HG03469 (cell line): ENCODE measurements at regions not wholly inside any gene's neighbourhood (a gene's known extent, or its start where the extent isn't known, plus 50 kb on each side); places are given as distances from the start of the nearest gene placed in this dataset.

Experiments used
- ATAC-seq: cut with Tn5 transposase; IDR thresholded peaks from one replicate; pipeline ENCODE4 v1.9.1; 2021; ENCODE audit warnings: mild to moderate bottlenecking, moderate library complexity, moderate number of reproducible peaks; ENCODE audit not compliant: unreplicated experiment

DNA sequence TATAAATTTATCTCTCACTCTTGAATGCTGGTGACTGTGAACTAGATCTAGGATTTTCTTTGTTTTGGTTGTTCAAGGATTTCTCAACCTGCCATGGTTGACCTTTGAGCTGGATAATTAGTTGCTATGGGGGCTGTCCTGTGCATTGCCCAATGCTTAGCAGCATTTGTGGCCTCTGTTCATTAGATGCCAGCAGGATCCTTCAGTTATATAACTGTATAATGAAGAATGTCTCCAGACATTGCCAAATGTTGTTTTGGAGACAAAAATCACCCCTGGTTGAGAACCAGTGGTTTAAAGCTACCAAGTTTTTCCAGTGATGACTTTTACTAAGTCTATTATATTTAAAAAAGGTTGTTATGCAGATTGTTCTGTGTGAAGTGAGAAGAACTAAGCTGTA is 147.9 kb upstream of the STXBP6 start:
- ATAC-seq = no peak

DNA sequence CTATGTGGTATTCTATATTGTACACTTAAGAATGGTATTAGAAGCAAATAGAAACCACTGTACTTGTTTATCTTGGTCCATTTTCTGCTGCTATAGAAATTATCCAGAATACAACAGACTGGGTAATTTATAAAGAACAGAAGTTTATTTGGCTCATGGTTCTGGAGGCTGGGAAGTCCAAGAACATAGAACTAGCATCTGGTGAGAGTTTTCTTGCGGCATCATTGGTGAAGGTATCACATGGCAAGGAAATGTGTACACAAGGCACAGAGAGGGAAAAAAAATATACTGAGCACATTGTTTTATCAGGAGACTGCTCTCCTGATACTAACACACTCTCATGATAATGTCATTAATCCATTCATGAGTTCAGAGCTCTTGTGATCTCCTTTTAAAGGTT is 130.3 kb upstream of the STXBP6 start:
- ATAC-seq = no peak

DNA sequence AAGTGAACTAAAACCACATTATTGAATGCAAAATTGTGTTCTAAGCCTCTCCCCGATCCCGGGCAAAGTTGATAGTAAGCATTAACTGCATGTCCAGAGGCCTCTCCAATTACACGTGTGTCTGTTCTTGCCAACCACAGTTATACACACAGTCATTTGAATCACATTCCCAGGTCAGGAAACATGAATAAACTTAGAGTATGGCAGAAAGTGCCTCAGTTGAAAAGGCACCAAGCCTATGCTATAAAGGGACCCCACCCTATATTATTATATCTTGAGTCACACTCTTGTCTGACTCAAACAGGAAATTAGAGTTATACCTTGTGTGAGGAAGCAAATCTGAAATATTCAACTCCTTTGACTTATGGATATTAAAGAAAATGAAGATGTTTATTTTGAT is 128.3 kb upstream of the STXBP6 start:
- no peak for ATAC-seq

DNA sequence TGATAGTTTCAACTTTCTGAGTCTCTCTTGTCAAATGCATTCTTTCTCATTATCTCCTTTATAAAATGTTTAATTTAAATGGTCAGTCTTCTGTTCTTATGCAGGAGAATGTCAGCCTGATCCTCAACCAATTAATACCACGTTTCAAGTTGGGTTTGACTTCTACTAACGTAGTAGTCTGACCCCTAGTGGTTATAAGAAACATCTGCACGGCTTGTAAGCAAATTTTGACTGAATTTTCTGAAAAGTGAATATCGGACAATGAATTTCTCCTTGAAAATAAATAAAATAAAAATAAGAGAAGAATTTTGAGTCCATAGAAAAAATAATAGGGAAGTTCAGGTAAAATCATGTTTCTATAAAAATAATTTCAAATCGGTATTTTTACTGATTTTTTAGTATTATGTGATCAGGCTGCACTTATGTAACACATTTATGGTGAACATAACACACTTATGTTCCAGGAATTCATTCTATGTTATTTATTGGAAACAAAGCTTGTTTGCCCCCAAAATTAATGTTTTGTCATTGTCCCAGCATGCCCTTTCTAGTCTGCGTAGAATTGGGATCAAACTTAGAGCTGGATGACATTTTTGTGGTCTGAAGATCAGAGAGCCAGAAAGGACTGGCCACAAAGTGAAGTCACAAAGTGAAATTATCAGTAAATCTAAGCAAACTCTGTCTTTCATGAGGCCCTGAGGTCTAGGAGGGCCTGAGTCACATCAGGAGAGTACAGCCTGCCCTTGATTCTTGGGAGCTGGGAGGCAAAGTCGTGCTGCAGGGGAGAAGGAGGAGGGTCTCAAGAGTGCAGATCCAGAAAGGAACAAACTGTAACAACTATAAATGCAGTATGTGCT is 101.2 kb upstream of the STXBP6 start:
- no peak for ATAC-seq

DNA sequence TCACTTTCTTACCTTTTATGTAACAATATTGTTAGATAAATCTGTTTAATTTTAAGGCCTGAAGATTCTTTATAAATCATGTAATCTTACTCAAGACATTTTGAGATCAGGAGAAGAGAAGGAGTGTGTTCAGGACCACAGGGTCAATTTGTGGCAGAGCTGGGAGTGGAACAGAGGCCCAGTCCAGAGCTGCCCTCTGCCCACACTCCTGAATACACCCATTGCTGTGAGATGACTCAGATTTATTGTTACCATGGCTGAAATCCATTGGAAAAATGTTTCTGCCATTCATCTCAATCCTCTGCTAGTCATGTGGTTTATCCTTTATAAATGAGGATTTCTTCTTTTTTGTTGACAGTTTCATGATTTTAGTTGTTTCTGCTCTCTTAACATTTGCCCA is 100.5 kb upstream of the STXBP6 start:
- no peak for ATAC-seq

DNA sequence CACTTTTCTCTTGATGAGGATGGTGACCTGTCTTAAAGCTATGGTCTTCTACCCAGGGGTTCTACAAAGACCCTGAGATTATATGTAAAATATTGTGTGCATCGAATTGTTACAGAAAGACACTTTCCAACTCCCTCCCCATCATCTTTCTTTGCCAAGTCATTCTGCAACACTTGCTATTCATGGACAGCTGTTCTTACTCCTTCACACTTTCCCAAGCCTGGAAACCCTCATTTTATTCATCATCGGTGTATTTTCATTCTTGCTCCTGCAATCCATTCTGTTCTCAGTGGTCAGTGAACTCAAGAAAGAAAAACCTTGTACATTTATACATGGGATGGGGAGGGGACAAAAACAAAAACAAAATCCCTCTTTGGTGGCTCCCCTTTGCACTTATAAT is 90.5 kb upstream of the STXBP6 start:
- ATAC-seq = no peak

DNA sequence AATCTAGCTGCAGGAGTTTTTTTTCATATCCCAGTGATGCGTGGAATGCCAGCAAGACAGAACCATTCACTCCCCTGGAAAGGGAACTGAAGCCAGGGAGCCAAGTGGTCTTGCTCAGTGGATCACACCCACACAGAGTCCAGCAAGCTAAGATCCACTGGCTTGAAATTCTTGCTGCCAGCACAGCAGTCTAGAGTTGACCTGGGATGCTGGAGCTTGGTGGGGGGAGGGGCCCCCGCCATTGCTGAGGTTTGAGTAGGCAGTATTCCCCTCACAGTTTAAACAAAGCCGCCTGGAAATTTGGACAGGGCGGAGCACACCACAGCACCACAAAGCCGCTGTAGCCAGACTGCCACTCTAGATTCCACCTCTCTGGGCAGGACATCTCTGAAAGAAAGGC is 86.9 kb upstream of the STXBP6 start:
- no peak for ATAC-seq

DNA sequence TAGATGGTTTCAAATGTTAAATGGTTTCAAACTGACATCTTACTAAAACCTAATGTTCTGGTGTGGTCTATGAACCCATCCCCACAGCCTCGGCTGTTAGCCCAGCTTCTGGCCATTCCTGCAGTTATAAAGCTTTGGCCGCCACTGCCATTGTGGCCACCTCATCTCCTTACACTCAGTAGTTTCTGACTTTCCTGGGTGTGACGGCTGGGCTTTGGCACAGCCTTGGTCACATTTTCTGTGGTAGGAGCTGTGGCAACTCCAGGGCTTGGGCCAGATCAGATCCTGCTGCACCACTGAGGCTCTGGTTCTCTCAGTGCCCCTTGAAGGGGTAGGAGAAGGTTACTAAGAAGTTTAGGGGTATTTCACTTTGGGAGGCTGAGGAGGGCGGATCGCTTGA is 84.2 kb upstream of the STXBP6 start:
- no peak for ATAC-seq

DNA sequence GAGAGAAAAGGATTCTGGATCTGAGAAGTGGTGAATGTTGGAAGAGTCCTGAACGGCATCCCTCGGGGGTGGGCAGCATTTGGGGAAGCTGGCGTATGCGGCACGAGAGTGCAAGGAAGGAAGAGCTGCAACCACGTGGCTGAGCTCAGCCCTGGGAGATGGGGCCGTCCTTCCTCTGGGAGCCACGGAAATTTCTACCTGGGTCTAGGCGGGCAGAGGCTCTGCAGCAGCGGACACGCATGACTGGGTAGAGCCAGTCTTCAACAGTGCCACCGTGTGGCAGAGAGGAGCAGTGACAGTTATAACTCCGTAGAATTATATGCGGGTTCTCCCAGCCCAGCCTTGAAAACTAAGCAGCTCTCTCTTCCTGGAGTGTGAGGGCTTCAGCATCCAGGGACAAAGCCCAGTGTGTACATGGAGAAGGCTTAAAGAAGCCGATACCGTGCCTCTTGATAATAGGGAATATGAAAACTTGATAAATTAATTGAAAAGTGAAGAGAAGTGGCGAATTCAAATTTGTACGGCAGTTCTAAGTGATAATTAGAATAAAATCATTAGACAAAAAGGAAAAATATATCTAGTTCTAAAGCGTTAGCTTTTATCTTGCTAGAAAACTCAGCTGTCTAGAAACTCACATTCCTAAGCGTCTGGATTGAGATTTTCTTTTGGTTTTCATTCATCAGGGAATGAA is 82.9 kb upstream of the STXBP6 start:
- peak; percentile 82 for ATAC-seq

DNA sequence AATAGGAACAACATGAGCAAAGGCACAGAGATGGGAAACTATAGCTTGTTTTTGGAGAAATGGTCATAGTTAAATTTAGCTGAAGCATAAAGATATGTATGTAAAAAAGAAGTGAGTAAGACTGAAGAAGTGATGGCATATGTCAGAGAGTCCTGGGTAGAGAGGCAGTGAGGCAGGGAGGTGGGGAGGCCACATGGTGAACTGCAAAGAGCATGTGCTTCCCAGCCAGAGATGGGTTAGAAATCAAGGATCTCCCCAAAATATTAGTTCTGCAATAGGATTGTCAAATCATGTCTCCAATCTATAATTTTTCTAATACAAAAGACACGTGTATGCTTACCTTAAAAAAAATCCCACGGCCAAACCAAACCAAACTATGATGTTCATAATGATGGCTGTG is 82.1 kb upstream of the STXBP6 start:
- no peak for ATAC-seq

DNA sequence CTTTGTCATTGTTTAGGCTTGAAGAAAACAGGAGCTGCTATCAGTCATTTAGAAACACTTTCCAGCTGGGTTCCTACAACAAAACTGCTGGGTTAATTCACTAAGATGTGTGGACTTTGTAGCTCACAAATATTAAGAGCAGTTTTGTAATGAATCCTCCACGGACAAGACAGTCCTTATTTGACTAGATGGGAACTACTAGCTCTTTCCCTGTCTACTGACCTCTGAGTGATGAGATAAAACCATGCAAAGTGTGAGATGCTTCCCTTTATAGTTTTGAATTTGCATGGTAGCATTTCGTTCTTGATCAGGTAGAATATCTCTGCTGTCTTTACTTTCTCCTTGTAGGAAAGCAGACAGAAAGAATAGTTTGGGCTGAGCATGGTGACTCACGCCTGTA is 72.9 kb upstream of the STXBP6 start:
- ATAC-seq = no peak

DNA sequence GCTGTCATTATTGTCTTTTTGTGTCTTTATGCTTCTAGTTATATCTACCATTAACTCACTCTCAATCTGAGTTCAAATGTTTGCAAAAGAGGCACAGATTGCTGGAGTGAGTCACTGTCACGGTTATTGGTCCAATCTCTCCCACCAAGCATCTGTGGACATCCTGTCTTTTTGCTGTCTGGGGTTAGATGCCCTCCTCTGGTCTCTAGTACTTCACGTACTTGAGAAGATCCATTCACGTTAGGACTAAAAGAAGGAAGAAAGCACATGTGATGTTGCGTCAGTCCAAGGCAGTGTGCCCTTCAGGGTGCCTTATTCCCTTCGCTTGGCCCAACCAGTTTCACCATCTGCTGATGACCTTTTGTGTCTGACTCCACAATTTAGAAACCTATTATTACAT is 72.3 kb upstream of the STXBP6 start:
- ATAC-seq = no peak

DNA sequence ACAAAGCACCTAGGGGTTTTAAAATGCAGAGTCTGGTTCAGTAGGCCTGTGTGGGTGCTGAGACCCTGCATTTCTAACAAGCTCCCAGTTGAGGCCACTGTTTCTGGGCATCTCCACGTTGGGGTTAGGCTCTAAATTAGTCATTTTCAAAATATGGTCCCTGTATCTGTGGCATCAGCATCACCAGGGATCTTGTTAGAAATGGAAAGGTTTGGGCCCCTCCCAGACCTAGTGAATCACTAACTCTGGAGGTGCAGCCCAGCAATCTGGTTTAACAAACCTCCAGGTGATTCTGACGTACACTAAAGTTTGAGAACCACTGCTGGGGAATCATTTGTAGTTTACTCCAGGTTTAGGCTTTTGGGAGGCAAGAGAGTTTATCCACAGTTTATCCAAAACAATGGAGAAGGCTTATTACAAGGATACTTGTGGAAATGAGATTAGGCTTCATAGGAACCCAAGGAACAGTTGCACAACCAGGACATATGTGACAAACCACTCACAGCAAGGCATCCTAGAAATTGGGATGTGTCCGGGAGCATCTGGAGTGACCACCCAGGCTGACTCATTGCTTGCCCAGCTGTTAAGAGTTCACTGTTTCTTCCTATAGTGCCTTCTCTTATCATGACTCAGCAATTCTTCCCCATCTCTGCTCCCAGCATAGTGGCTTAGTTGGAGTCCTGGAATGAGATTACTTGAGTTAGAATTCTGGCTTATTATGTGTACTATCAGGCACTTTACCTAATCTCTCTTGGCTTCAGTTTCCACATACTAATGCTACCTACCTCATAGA is 71.6 kb upstream of the STXBP6 start:
- no peak for ATAC-seq

DNA sequence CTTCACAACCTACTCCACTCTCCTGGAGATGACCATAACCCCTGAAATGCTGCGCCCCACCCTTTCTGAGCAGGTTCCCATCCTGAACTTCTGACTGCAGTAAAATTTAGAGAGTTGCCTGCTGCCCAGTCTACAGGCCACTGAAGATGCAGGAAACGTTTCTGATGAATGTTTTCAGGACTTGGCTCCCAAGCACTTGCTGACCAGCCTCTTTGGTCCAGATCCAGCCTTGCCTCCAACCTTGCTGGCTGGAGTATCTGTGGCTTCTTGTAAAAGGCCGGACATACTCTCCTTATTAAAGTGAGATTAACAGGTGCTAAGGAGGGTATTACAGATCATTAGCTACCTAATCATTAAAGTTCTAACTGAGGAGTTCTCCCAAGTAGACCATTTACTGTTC is 70.3 kb upstream of the STXBP6 start:
- no peak for ATAC-seq

DNA sequence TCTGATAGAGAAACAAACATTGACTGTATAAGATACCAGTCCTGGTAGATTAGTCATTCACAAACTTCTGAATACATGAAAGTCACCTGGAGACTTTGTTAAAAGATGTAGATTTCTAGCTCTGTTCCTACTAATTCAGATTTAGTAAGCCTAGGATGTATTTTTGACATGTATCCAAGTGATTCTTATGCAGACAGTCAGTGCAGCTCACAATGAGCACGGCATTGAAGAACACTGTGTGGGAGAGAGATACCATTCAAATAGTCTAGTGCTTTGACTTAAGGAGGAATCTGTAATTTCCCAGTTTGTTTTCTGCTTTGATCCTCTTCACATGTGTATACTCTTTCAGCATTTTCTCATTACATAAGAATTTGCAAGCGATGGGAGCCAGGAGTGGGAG is 68.7 kb upstream of the STXBP6 start:
- no peak for ATAC-seq

DNA sequence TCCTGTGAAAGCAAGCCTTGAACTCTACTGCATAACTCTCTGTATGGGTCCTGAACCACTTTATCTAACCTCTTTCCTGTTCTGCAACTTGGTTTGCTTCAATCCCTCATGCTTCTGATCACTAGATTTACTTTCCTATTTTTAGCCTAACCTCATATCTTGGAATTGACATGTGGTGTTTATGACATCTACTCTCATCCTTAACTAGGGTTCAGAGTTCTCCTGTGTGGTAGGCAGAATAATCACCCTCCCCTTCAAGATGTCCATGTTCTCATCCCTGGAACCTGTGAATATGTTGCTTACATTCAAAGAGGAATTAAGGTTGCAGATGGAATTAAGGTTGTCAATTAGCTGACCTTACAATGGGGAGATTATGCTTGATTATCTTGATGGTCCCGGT is 67.4 kb upstream of the STXBP6 start:
- no peak for ATAC-seq

DNA sequence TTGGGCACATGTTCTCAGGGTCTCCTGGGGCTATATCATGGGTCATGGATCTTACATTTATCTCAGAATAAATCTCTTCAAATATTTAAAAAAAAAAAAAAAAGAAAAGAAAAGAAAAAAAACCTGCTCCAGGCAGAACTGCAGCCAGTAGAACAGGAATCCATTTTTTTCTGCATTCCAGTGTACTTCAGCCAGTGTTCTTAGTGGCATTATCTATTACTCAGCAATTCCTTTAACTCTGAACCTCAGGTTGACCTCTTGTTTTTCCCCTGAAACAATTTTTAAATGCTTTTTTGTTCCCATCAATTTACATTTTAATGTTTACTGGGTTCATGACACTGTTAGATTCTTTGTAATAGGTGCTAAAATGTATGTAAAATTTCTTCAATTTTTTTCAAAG is 66.7 kb upstream of the STXBP6 start:
- no peak for ATAC-seq

DNA sequence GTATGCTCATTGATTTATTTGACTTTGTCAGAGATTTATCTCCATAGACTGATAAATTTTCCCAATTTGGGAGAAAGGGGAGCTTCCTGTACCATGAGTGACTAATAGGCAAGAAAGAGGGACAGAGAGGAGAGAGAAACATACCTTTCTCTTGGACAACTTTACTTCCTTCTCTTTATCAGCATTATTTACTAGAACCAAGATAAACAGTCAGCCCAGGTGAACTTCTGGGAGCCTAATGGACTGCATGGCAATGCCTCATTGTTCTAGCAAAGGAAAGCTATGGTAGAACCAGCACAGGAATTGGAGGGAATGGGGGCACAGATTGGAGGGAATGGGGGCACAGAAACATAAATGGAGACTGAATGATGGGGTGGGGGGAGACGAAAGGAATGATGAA is 63.4 kb upstream of the STXBP6 start:
- no peak for ATAC-seq

DNA sequence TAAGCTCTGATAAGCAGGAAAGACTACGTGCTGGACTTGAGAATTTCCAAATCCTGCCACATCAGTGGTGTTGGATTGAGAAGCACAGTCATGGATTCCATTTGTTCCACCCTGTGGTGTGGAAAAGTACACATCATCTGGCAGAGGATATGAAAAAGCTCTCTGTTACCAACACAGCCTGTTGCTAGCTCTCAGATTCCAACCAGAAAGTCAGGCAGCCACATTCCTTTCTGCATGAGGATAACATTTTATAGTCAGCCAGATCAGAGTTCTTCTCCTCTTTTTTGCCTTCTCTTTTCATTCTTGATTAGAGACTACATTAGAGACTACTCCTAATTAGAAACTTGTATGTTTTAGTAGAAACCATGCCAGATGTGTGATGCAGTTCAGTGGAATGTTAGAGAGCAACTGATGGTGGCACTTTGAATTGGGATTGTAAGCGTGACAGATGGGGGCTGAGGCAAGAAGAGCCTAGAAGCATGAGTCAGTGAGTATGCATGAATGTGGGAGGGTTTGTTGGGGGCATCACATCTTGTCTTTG is 61.2 kb upstream of the STXBP6 start:
- no peak for ATAC-seq

DNA sequence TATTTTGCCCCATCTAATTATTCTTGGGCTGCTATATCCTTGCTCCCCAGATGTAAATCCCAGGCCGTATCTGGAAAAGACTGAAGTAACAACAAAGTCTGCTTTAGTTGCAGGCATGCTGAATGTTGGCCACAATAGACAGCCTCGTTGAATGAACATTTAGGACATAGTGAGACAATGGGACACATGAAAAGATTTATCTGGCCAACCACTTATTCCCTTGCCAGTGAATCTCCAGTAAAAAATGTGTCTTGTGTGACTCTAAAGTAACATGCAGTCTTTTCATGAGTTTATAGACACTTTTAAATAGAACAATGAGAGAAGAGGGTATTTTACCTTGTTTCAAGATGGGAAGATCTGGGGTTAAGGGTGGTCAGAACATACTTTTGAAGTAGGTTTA is 60.2 kb upstream of the STXBP6 start:
- ATAC-seq = no peak

DNA sequence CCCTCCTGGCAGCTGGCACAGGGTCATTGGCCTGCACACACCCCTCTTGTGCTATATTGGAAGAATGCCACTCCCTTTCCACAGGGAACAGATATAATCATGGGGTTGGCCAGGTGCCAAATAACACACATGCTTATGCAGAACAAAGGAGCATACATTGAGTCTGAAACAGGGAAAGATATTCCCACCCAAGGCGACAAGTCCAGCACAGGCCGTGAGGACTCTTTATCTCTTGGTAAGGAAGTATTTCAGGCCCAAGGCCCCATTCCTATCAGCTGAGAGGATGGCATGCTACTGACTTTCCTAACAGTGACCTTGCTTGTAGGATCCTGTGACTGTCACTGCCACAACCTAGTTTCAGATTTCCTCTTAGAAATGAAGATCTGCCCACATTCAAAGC is 59.0 kb upstream of the STXBP6 start:
- ATAC-seq = no peak

DNA sequence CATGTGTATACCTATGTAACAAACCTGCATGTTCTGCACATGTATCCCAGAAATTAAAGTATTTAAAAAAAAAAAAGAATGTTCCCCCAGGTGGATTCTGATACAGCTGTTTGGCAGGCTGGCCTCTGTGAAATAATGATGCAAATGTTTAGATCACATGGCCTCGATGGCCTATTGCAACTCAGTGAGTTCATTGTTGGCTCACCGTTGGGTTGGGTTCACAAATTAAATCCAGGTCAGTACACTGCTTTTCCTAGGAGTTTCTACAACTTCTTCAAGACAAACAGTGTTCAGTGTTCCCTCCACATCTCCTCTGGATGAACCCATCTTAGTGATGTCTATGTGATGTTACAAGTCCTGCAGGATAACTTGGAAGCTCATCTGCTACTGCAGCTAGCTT is 58.3 kb upstream of the STXBP6 start:
- ATAC-seq = no peak
